Liver (tissue), 8 donors: ENCODE measurements at regions not wholly inside any gene's neighbourhood (a gene's known extent, or its start where the extent isn't known, plus 50 kb on each side); places are given as distances from the start of the nearest gene placed in this dataset.

Experiments
- DNase-seq: peaks from one replicate; pipeline ENCODE4 v3.0.0-alpha.2; 2017; ENCODE audit warnings: low spot score
- H3K27ac ChIP-seq, 2 donors: one replicate each; pipeline ENCODE4 v1.7.0; 2013; ENCODE audit warnings: inconsistent platforms in 2 of 2, low read length in 2 of 2, control low read depth in 1 of 2, low read depth in 1 of 2, mild to moderate bottlenecking in 1 of 2
- H3K27me3 ChIP-seq, 4 donors: one replicate each; pipeline versions ENCODE4 v1.6.1 to v1.7.0; 2013; ENCODE audit warnings: low read length in 3 of 4, inconsistent platforms in 1 of 4, mild to moderate bottlenecking in 1 of 4, moderate library complexity in 1 of 4; ENCODE audit not compliant: control insufficient read depth in 4 of 4, insufficient read depth in 4 of 4
- H3K36me3 ChIP-seq, 4 donors: one replicate each; pipeline versions ENCODE4 v1.6.1 to v1.7.0; 2013; ENCODE audit warnings: low read length in 3 of 4, mild to moderate bottlenecking in 3 of 4, low read depth in 1 of 4, moderate library complexity in 1 of 4; ENCODE audit not compliant: control insufficient read depth in 4 of 4, insufficient read depth in 3 of 4
- H3K4me1 ChIP-seq, 4 donors: one replicate each; pipeline versions ENCODE4 v1.6.1 to v1.7.0; 2013; ENCODE audit warnings: low read length in 3 of 4, mild to moderate bottlenecking in 3 of 4, moderate library complexity in 1 of 4; ENCODE audit not compliant: control insufficient read depth in 4 of 4, insufficient read depth in 4 of 4
- H3K4me3 ChIP-seq, 3 donors: one replicate each; pipeline versions ENCODE4 v1.6.1 to v1.7.0; 2013; ENCODE audit warnings: low read length in 3 of 3, control low read depth in 1 of 3, low read depth in 1 of 3, mild to moderate bottlenecking in 1 of 3
- H3K9ac ChIP-seq, 2 donors: one replicate each; pipeline ENCODE4 v1.7.0; 2013; ENCODE audit warnings: low read length in 2 of 2, mild to moderate bottlenecking in 2 of 2, moderate library complexity in 2 of 2, control low read depth in 1 of 2, low read depth in 1 of 2
- H3K9me3 ChIP-seq, 4 donors: one replicate each; pipeline versions ENCODE4 v1.6.1 to v1.7.0; 2013; ENCODE audit warnings: low read length in 3 of 4; ENCODE audit not compliant: control insufficient read depth in 4 of 4
- CTCF ChIP-seq: fragments of 150-350 bp; IDR thresholded peaks from 2 replicates; pipeline ENCODE4 v1.5.1; 2017; ENCODE audit warnings: improper control_type of control experiment, low read depth, low read length; ENCODE audit not compliant: missing input control
- EGR1 ChIP-seq, 2 donors: IDR thresholded peaks; 2 replicates each; pipeline ENCODE4 v1.6.1; 2016 to 2018; ENCODE audit warnings: antibody characterized with exemption in 2 of 2, low read depth in 2 of 2
- FOXA1 ChIP-seq: IDR thresholded peaks from 2 replicates; pipeline ENCODE4 v1.6.1; 2016; ENCODE audit warnings: antibody characterized with exemption
- FOXA2 ChIP-seq: IDR thresholded peaks from 2 replicates; pipeline ENCODE4 v1.6.1; 2016; ENCODE audit warnings: antibody characterized with exemption
- GABPA ChIP-seq, 2 donors: IDR thresholded peaks in 1 of 2; conservative IDR thresholded peaks in 1 of 2; 2 replicates each; pipeline ENCODE4 v1.6.1; 2016; ENCODE audit warnings: antibody characterized with exemption in 2 of 2, mild to moderate bottlenecking in 1 of 2, moderate library complexity in 1 of 2
- HNF4A ChIP-seq, 2 donors: conservative IDR thresholded peaks; 2 replicates each; pipeline ENCODE4 v1.6.1; 2016; ENCODE audit warnings: antibody characterized with exemption in 2 of 2, mild to moderate bottlenecking in 2 of 2
- HNF4G ChIP-seq: IDR thresholded peaks from 2 replicates; pipeline ENCODE4 v1.6.1; 2016; ENCODE audit warnings: antibody characterized with exemption
- JUND ChIP-seq, 2 donors: IDR thresholded peaks; 2 replicates each; pipeline ENCODE4 v1.6.1; 2016; ENCODE audit warnings: antibody characterized with exemption in 2 of 2
- NR2F2 ChIP-seq: IDR thresholded peaks from 2 replicates; pipeline ENCODE4 v1.6.1; 2016; ENCODE audit warnings: antibody characterized with exemption
- RAD21 ChIP-seq, 2 donors: IDR thresholded peaks; 2 replicates each; pipeline ENCODE4 v1.6.1; 2016; ENCODE audit warnings: antibody characterized with exemption in 2 of 2, mild to moderate bottlenecking in 2 of 2
- REST ChIP-seq: IDR thresholded peaks from 2 replicates; pipeline ENCODE4 v1.6.1; 2016; ENCODE audit warnings: antibody characterized with exemption, mild to moderate bottlenecking
- RXRA ChIP-seq, 2 donors: IDR thresholded peaks; 2 replicates each; pipeline ENCODE4 v1.6.1; 2017 to 2018; ENCODE audit warnings: antibody characterized with exemption in 2 of 2, mild to moderate bottlenecking in 1 of 2
- SP1 ChIP-seq: IDR thresholded peaks from 2 replicates; pipeline ENCODE4 v1.6.1; 2018; ENCODE audit warnings: antibody characterized with exemption, mild to moderate bottlenecking
- TAF1 ChIP-seq: conservative IDR thresholded peaks from 2 replicates; pipeline ENCODE4 v1.6.1; 2016; ENCODE audit warnings: antibody characterized with exemption, mild to moderate bottlenecking
- YY1 ChIP-seq: IDR thresholded peaks from 2 replicates; pipeline ENCODE4 v1.6.1; 2016; ENCODE audit warnings: antibody characterized with exemption, mild to moderate bottlenecking
- ZBTB33 ChIP-seq: IDR thresholded peaks from 2 replicates; pipeline ENCODE4 v1.6.1; 2016; ENCODE audit warnings: antibody characterized with exemption
- WGBS: extraction: QIAGEN DNeasy Blood & Tissue Kit; methylation state at CpG from one replicate; pipeline ENCODE4 v1.1.7; 2013; 5-methylcytosine and 5-hydroxymethylcytosine counted together
- TF ChIP-seq, protein P1 (sequence below): IDR thresholded peaks from 2 replicates; pipeline ENCODE4 v1.6.1; 2016; ENCODE audit warnings: antibody characterized with exemption
- TF ChIP-seq, protein P2 (sequence below): IDR thresholded peaks from 2 replicates; pipeline ENCODE4 v1.6.1; 2016; ENCODE audit warnings: antibody characterized with exemption
- donor health status: healthy.
- donor health status: healthy.
- donor health status: healthy.
- donor health status: healthy.
- donor health status: healthy.

GRCh38 chr15:96500508-96500907 lies 170.0 kb downstream of the NR2F2 start:
- no peak overlapping the region for H3K4me3 ChIP-seq
- no peak overlapping the region for H3K9ac ChIP-seq
- no peak for DNase-seq
- peaks cover 0 to 4% (median 0%) of the 10 kb centered on the region in 4 donors for H3K27me3 ChIP-seq
- H3K9me3 ChIP-seq: no peaks in the 10 kb centered on the region
- WGBS: 81% methylated on average over 5 of the region's 5 CpGs
- H3K27ac ChIP-seq: no peak overlapping the region
- H3K36me3 ChIP-seq: no peaks in the 10 kb centered on the region
- H3K4me1 ChIP-seq: no peaks in the 10 kb centered on the region
- no peak for TF ChIP-seq TAF1
- TF ChIP-seq CTCF: no peak
- TF ChIP-seq GABPA (IDR thresholded peaks at IDR 0.05 in 1 of 2, conservative IDR thresholded peaks at IDR 0.05 in 1 of 2): no peak
- no peak for TF ChIP-seq SP1
- TF ChIP-seq, protein P1, sequence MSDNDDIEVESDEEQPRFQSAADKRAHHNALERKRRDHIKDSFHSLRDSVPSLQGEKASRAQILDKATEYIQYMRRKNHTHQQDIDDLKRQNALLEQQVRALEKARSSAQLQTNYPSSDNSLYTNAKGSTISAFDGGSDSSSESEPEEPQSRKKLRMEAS: no peak
- TF ChIP-seq JUND (IDR thresholded peaks at IDR 0.05): no peak
- TF ChIP-seq YY1: no peak
- no peak for TF ChIP-seq FOXA1
- no peak for TF ChIP-seq RAD21 (IDR thresholded peaks at IDR 0.05)
- TF ChIP-seq HNF4G: no peak
- no peak for TF ChIP-seq EGR1 (IDR thresholded peaks at IDR 0.05; ENCODE audit: low read depth in 2 of 2)
- no peak for TF ChIP-seq RXRA (IDR thresholded peaks at IDR 0.05)
- TF ChIP-seq HNF4A (conservative IDR thresholded peaks at IDR 0.05): no peak

GRCh38 chr15:96501362-96501761 lies 170.9 kb downstream of the NR2F2 start:
- no peaks in the 10 kb centered on the region for H3K9me3 ChIP-seq
- 83% methylated on average over 1 of the region's 1 CpG for WGBS

More at GRCh38 chr15:96501362-96501761, 170.9 kb downstream of the NR2F2 start:
- no peaks in the 10 kb centered on the region for H3K4me1 ChIP-seq
- no peak overlapping the region for H3K4me3 ChIP-seq
- H3K9ac ChIP-seq: no peak overlapping the region
- no peak overlapping the region for H3K27ac ChIP-seq
- peaks cover 0 to 4% (median 0%) of the 10 kb centered on the region in 4 donors for H3K27me3 ChIP-seq
- no peak for TF ChIP-seq CTCF
- no peak for TF ChIP-seq HNF4A (conservative IDR thresholded peaks at IDR 0.05)
- no peak for TF ChIP-seq RXRA (IDR thresholded peaks at IDR 0.05)
- TF ChIP-seq, protein P2, sequence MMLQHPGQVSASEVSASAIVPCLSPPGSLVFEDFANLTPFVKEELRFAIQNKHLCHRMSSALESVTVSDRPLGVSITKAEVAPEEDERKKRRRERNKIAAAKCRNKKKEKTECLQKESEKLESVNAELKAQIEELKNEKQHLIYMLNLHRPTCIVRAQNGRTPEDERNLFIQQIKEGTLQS: no peak
- TF ChIP-seq REST: no peak
- no peak for TF ChIP-seq RAD21 (IDR thresholded peaks at IDR 0.05)
- no peak for TF ChIP-seq FOXA2
- TF ChIP-seq JUND (IDR thresholded peaks at IDR 0.05): no peak
- TF ChIP-seq HNF4G: no peak
- no peak for TF ChIP-seq TAF1
- no peak for TF ChIP-seq GABPA (IDR thresholded peaks at IDR 0.05 in 1 of 2, conservative IDR thresholded peaks at IDR 0.05 in 1 of 2)
- TF ChIP-seq SP1: no peak
- TF ChIP-seq ZBTB33: no peak
- no peak for TF ChIP-seq NR2F2
- no peak for TF ChIP-seq YY1
- TF ChIP-seq, protein P1: no peak
- TF ChIP-seq EGR1 (IDR thresholded peaks at IDR 0.05; ENCODE audit: low read depth in 2 of 2): no peak
- no peaks in the 10 kb centered on the region for H3K36me3 ChIP-seq
- DNase-seq: no peak
